WTC11 (cell line): ENCODE measurements at regions not wholly inside any gene's neighbourhood (a gene's known extent, or its start where the extent isn't known, plus 50 kb on each side); places are given as distances from the start of the nearest gene placed in this dataset.

Source experiments
- ATAC-seq: fragments of 200-7000 bp; cut with Tn5 transposase; 2 replicates; pipeline ENCODE4 v1.10.0; 2021; ENCODE audit warnings: mild to moderate bottlenecking, moderate library complexity
- CTCF ChIA-PET: fragments of 300-600 bp; sonication (Branson Sonifier 250); formaldehyde crosslinking; loops from one replicate; lab custom pipeline; 2021; ENCODE audit warnings: antibody characterized with exemption; lab: Charles Lee
- POLR2A ChIA-PET: fragments of 350-600 bp; sonication (Branson Sonifier 250); formaldehyde crosslinking; loops from one replicate; lab custom pipeline; 2021; ENCODE audit warnings: antibody characterized with exemption; lab: Charles Lee
- DNase-seq: peaks from one replicate; pipeline ENCODE4 v3.0.0; 2021; ENCODE audit warnings: low spot score
- H3K27ac Mint-ChIP-seq: 2 replicates; pipeline ENCODE4 v1.8.0; 2021; ENCODE audit warnings: mixed read lengths
- H3K27me3 Mint-ChIP-seq: 2 replicates; pipeline ENCODE4 v1.8.0; 2021; ENCODE audit warnings: low read depth, mild to moderate bottlenecking, moderate library complexity, mixed read lengths
- H3K36me3 Mint-ChIP-seq: 2 replicates; pipeline ENCODE4 v1.8.0; 2021; ENCODE audit warnings: mixed read lengths
- H3K4me1 Mint-ChIP-seq: 2 replicates; pipeline ENCODE4 v1.8.0; 2022; ENCODE audit warnings: mixed read lengths
- H3K4me3 Mint-ChIP-seq: 2 replicates; pipeline ENCODE4 v1.8.0; 2021; ENCODE audit warnings: mild to moderate bottlenecking, moderate library complexity, mixed read lengths
- H3K9me3 Mint-ChIP-seq: 2 replicates; pipeline ENCODE4 v1.8.0; 2021; ENCODE audit warnings: mixed read lengths
- GABPB1 ChIP-seq: sonication (generic); formaldehyde crosslinking; IDR thresholded peaks from 2 replicates; pipeline ENCODE4 v1.8.1; 2023; ENCODE audit warnings: mild to moderate bottlenecking, missing genetic modification reagents
- GRHL2 ChIP-seq: fragments of 250-450 bp; sonication (Bioruptor Pico); IDR thresholded peaks from 2 replicates; pipeline ENCODE4 v1.8.0; 2022; ENCODE audit warnings: mild to moderate bottlenecking, moderate library complexity; ENCODE audit not compliant: insufficient replicate concordance, severe bottlenecking
- JAZF1 ChIP-seq: fragments of 250-450 bp; sonication (Bioruptor Pico); IDR thresholded peaks from 2 replicates; pipeline ENCODE4 v1.9.0; 2021; ENCODE audit warnings: moderate library complexity, mild to moderate bottlenecking, inconsistent platforms
- JUN ChIP-seq: sonication (generic); formaldehyde crosslinking; IDR thresholded peaks from 2 replicates; pipeline ENCODE4 v1.8.0; 2023; ENCODE audit warnings: mild to moderate bottlenecking, missing genetic modification reagents
- MXD4 ChIP-seq: fragments of 250-450 bp; sonication (Bioruptor Pico); IDR thresholded peaks from 2 replicates; pipeline ENCODE4 v1.8.0; 2021; ENCODE audit warnings: mild to moderate bottlenecking, moderate library complexity, borderline replicate concordance
- NFATC4 ChIP-seq: fragments of 250-450 bp; sonication (Bioruptor Pico); IDR thresholded peaks from 2 replicates; pipeline ENCODE4 v1.9.0; 2021; ENCODE audit warnings: mild to moderate bottlenecking
- NFE2L1 ChIP-seq: sonication (generic); formaldehyde crosslinking; IDR thresholded peaks from 2 replicates; pipeline ENCODE4 v1.8.1; 2023; ENCODE audit warnings: missing genetic modification reagents
- NFYB ChIP-seq: sonication (generic); formaldehyde crosslinking; conservative IDR thresholded peaks from 2 replicates; pipeline ENCODE4 v1.8.0; 2022; ENCODE audit warnings: low read depth, missing genetic modification reagents
- OVOL2 ChIP-seq: fragments of 250-450 bp; sonication (Bioruptor Pico); IDR thresholded peaks from 2 replicates; pipeline ENCODE4 v1.9.0; 2021; ENCODE audit warnings: mild to moderate bottlenecking, borderline replicate concordance
- RORB ChIP-seq: fragments of 250-450 bp; sonication (Bioruptor Pico); IDR thresholded peaks from 2 replicates; pipeline ENCODE4 v1.9.0; 2021; ENCODE audit warnings: mild to moderate bottlenecking
- ZNF317 ChIP-seq: sonication (generic); formaldehyde crosslinking; IDR thresholded peaks from 2 replicates; pipeline ENCODE4 v1.8.1; 2023; ENCODE audit warnings: low read depth, mild to moderate bottlenecking, moderate library complexity, missing genetic modification reagents, borderline replicate concordance
- TF ChIP-seq, protein P1 (sequence below): sonication (generic); formaldehyde crosslinking; IDR thresholded peaks from 2 replicates; pipeline ENCODE4 v1.8.1; 2023; ENCODE audit warnings: mild to moderate bottlenecking, missing genetic modification reagents, borderline replicate concordance
- TF ChIP-seq, protein P2 (sequence below): sonication (generic); formaldehyde crosslinking; IDR thresholded peaks from 2 replicates; pipeline ENCODE4 v1.8.1; 2022; ENCODE audit warnings: mild to moderate bottlenecking, missing genetic modification reagents, moderate library complexity, borderline replicate concordance
- TF ChIP-seq, protein P3 (sequence below): sonication (generic); formaldehyde crosslinking; IDR thresholded peaks from 2 replicates; pipeline ENCODE4 v1.8.1; 2022; ENCODE audit warnings: low read depth, mild to moderate bottlenecking, moderate library complexity, missing genetic modification reagents, borderline replicate concordance
- TF ChIP-seq, protein P4 (sequence below): sonication (generic); formaldehyde crosslinking; IDR thresholded peaks from 2 replicates; pipeline ENCODE4 v1.8.1; 2023; ENCODE audit warnings: mild to moderate bottlenecking, missing genetic modification reagents, moderate library complexity
- TF ChIP-seq, protein P5 (sequence below): fragments of 250-450 bp; sonication (Bioruptor Pico); IDR thresholded peaks from 2 replicates; pipeline ENCODE4 v1.9.0; 2021; ENCODE audit warnings: mild to moderate bottlenecking

DNA sequence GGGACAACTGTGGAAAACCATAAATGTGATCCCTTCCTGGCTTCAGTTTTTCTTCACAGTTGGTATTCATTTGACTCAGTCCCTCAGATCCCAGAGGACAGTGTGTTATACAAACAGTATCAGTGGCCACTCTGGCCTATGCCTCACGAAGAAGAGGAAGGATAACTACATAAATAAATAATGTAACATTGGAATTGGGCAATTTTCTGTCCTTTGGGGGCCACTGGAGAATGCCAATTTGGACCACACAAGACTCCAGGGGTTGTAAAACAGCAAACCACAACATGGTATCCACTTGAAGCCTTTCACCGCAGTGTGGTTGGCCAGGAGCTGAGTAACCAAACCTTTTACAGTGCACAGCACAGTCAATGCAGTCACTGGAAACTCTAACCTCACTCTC is 1077.0 kb downstream of the ROBO2 start (continued):
- TF ChIP-seq, protein P1, sequence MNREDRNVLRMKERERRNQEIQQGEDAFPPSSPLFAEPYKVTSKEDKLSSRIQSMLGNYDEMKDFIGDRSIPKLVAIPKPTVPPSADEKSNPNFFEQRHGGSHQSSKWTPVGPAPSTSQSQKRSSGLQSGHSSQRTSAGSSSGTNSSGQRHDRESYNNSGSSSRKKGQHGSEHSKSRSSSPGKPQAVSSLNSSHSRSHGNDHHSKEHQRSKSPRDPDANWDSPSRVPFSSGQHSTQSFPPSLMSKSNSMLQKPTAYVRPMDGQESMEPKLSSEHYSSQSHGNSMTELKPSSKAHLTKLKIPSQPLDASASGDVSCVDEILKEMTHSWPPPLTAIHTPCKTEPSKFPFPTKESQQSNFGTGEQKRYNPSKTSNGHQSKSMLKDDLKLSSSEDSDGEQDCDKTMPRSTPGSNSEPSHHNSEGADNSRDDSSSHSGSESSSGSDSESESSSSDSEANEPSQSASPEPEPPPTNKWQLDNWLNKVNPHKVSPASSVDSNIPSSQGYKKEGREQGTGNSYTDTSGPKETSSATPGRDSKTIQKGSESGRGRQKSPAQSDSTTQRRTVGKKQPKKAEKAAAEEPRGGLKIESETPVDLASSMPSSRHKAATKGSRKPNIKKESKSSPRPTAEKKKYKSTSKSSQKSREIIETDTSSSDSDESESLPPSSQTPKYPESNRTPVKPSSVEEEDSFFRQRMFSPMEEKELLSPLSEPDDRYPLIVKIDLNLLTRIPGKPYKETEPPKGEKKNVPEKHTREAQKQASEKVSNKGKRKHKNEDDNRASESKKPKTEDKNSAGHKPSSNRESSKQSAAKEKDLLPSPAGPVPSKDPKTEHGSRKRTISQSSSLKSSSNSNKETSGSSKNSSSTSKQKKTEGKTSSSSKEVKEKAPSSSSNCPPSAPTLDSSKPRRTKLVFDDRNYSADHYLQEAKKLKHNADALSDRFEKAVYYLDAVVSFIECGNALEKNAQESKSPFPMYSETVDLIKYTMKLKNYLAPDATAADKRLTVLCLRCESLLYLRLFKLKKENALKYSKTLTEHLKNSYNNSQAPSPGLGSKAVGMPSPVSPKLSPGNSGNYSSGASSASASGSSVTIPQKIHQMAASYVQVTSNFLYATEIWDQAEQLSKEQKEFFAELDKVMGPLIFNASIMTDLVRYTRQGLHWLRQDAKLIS = no peak
- no peak for TF ChIP-seq OVOL2 (CRISPR knock-in tag)
- TF ChIP-seq MXD4 (CRISPR knock-in tag) = no peak

DNA sequence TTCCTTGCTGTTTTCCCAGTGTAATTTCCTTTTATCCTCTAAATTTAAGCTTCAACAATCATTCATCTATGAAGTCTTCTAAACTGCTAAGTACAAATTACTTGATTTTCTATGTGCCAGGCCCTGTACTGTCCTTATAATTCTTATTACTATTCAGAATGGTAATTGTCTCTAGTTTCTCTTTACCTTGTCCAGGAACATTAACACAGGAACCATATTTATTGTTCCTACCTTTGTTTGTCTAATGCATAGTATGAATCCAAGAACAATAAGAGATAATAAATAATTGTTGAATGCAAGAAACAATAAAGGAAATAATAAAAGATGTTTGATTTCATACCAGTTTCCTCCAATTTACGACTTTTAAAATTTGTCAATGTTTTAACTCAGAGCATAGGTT is 1083.2 kb downstream of the ROBO2 start:
- Mint-ChIP-seq H3K4me3 (no peak overlapping the region), H3K4me1 (0 out of 2 replicates have a peak, but pooled peaks cover 4% of the 10 kb centered on the region), H3K36me3 (no peaks in the 10 kb centered on the region), H3K27me3 (no peaks in the 10 kb centered on the region), H3K27ac (no peak overlapping the region), H3K9me3 (peaks cover 33% of the 10 kb centered on the region)
- DNase-seq = no peak
- TF ChIP-seq, protein P2, sequence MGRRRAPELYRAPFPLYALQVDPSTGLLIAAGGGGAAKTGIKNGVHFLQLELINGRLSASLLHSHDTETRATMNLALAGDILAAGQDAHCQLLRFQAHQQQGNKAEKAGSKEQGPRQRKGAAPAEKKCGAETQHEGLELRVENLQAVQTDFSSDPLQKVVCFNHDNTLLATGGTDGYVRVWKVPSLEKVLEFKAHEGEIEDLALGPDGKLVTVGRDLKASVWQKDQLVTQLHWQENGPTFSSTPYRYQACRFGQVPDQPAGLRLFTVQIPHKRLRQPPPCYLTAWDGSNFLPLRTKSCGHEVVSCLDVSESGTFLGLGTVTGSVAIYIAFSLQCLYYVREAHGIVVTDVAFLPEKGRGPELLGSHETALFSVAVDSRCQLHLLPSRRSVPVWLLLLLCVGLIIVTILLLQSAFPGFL (CRISPR knock-in tag) = no peak
- TF ChIP-seq, protein P3, sequence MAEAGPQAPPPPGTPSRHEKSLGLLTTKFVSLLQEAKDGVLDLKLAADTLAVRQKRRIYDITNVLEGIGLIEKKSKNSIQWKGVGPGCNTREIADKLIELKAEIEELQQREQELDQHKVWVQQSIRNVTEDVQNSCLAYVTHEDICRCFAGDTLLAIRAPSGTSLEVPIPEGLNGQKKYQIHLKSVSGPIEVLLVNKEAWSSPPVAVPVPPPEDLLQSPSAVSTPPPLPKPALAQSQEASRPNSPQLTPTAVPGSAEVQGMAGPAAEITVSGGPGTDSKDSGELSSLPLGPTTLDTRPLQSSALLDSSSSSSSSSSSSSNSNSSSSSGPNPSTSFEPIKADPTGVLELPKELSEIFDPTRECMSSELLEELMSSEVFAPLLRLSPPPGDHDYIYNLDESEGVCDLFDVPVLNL (CRISPR knock-in tag) = no peak
- no peak for TF ChIP-seq GABPB1
- no peak for TF ChIP-seq NFE2L1 (CRISPR knock-in tag)
- TF ChIP-seq, protein P4, sequence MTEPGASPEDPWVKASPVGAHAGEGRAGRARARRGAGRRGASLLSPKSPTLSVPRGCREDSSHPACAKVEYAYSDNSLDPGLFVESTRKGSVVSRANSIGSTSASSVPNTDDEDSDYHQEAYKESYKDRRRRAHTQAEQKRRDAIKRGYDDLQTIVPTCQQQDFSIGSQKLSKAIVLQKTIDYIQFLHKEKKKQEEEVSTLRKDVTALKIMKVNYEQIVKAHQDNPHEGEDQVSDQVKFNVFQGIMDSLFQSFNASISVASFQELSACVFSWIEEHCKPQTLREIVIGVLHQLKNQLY (CRISPR knock-in tag) = no peak
- no peak for TF ChIP-seq JAZF1 (CRISPR knock-in tag)
- TF ChIP-seq NFYB (CRISPR knock-in tag) = no peak
- TF ChIP-seq NFATC4 (CRISPR knock-in tag) = no peak
- TF ChIP-seq, protein P5, sequence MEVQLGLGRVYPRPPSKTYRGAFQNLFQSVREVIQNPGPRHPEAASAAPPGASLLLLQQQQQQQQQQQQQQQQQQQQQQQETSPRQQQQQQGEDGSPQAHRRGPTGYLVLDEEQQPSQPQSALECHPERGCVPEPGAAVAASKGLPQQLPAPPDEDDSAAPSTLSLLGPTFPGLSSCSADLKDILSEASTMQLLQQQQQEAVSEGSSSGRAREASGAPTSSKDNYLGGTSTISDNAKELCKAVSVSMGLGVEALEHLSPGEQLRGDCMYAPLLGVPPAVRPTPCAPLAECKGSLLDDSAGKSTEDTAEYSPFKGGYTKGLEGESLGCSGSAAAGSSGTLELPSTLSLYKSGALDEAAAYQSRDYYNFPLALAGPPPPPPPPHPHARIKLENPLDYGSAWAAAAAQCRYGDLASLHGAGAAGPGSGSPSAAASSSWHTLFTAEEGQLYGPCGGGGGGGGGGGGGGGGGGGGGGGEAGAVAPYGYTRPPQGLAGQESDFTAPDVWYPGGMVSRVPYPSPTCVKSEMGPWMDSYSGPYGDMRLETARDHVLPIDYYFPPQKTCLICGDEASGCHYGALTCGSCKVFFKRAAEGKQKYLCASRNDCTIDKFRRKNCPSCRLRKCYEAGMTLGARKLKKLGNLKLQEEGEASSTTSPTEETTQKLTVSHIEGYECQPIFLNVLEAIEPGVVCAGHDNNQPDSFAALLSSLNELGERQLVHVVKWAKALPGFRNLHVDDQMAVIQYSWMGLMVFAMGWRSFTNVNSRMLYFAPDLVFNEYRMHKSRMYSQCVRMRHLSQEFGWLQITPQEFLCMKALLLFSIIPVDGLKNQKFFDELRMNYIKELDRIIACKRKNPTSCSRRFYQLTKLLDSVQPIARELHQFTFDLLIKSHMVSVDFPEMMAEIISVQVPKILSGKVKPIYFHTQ = no peak
- no peak for TF ChIP-seq GRHL2 (CRISPR knock-in tag)
- no peak for TF ChIP-seq RORB (CRISPR knock-in tag)
- no peak for TF ChIP-seq JUN (CRISPR knock-in tag)
- no peak for TF ChIP-seq ZNF317 (CRISPR knock-in tag)
- no peak for ATAC-seq
- CTCF ChIA-PET = no interaction called here
- POLR2A ChIA-PET = no interaction called here
